ENCODE measurements at regions not wholly inside any gene's neighbourhood (a gene's known extent, or its start where the extent isn't known, plus 50 kb on each side); places are given as distances from the start of the nearest gene placed in this dataset.

GRCh38 chr7:68006619-68007018 is 1010.0 kb downstream of the TYW1 start:
- no peak for FAIRE-seq
- Histone ChIP-seq H3K4me3 (no peak overlapping the region), H3K36me3 (no peaks in the 10 kb centered on the region), H3K27ac (no peak overlapping the region), H3K9me3 (no peaks in the 10 kb centered on the region), H3K27me3 (no peaks in the 10 kb centered on the region), H3K4me1 (no peaks in the 10 kb centered on the region)
- intact Hi-C loops (cut with DNase I), result no loop called here
- 62 to 77% methylated on average over 2 of the region's 2 CpGs for WGBS, 2 donors
- no peak for ATAC-seq
- TF ChIP-seq CTCF (IDR thresholded peaks at IDR 0.05), result no peak
- no peak for DNase-seq

- Histone ChIP-seq H3K27ac (no peak overlapping the region), H3K36me3 (no peaks in the 10 kb centered on the region), H3K4me1 (no peaks in the 10 kb centered on the region), H3K9me3 (no peaks in the 10 kb centered on the region), H3K4me3 (no peak overlapping the region), H3K27me3 (no peaks in the 10 kb centered on the region)
- no peak for TF ChIP-seq CTCF (IDR thresholded peaks at IDR 0.05)
- FAIRE-seq (no peak), ATAC-seq (no peak), DNase-seq (no peak)
- WGBS, 2 donors, result 40 to 46% methylated on average over 4 of the region's 4 CpGs
- intact Hi-C loops (cut with DNase I), result no loop called here
Measured at GRCh38 chr7:68009716-68010115, 1013.1 kb downstream of the TYW1 start.

GRCh38 chr7:68014031-68014736 is 1017.6 kb downstream of the TYW1 start:
- Histone ChIP-seq H3K36me3 (no peaks in the 10 kb centered on the region), H3K9me3 (no peaks in the 10 kb centered on the region), H3K27me3 (no peaks in the 10 kb centered on the region), H3K4me3 (no peak overlapping the region), H3K4me1 (no peaks in the 10 kb centered on the region), H3K27ac (no peak overlapping the region)
- TF ChIP-seq CTCF (IDR thresholded peaks at IDR 0.05), result no peak
- FAIRE-seq (no peak), ATAC-seq (no peak), DNase-seq (no peak)
- intact Hi-C loops (cut with DNase I), result no loop called here
- 45 to 54% methylated on average over 11 of the region's 11 CpGs for WGBS, 2 donors

- H3K36me3 ChIP-seq, result no peaks in the 10 kb centered on the region
- no peak for TF ChIP-seq CTCF (IDR thresholded peaks at IDR 0.05)
- H3K4me1 ChIP-seq, result no peaks in the 10 kb centered on the region
- intact Hi-C loops (cut with DNase I), result no loop called here
- 20 to 25% methylated on average over 5 of the region's 5 CpGs for WGBS, 2 donors
- H3K27me3 ChIP-seq, result no peaks in the 10 kb centered on the region
- DNase-seq (no peak), FAIRE-seq (no peak), ATAC-seq (no peak)
- no peak overlapping the region for H3K27ac ChIP-seq
- H3K9me3 ChIP-seq, result no peaks in the 10 kb centered on the region
- no peak overlapping the region for H3K4me3 ChIP-seq
Measured at GRCh38 chr7:68015122-68015977, 1018.7 kb downstream of the TYW1 start.

All from pancreas (tissue), 10 donors.